ENCODE measurements at regions not wholly inside any gene's neighbourhood (a gene's known extent, or its start where the extent isn't known, plus 50 kb on each side); places are given as distances from the start of the nearest gene placed in this dataset.
"Not testable (repeated sequence)": the region's sequence is repeated elsewhere in the genome, so short reads cannot be mapped to it uniquely, and the experiment has no call there.

DNA sequence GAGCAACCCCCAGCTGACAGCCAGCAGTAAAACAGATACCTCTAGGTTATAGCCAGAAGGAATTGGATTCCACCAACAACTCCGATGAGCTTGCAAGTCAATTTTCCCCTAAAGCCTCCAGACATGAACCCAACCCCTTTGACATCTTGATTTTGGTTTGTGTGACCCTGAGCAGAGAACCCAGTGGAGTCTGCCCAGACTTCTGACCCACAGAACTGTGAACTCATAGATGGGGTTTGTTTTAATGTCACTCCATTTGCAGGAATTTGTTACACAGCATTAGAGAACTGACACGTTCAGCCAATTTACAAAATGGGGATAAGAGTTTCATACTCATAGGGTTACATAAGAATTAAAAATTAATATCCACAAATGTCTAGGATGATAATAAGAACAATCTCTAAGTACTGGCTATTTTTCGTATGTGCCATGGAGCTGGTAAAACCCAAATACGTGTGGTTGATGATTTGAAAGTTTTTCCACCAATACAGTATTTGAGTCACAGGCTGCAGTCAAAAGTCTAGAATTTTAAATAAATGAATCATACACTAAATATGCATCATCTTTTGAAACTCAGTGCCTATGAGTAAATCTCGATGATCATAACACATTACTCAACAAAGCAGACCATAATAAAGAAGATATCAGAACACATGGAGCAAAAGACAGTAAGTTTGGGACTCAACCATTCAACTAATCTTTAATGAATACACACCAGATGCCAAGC lies 380.0 kb downstream of the ANAPC1 start:
- DNase-seq (ENCODE audit: low spot score), result not testable (repeated sequence)

DNA sequence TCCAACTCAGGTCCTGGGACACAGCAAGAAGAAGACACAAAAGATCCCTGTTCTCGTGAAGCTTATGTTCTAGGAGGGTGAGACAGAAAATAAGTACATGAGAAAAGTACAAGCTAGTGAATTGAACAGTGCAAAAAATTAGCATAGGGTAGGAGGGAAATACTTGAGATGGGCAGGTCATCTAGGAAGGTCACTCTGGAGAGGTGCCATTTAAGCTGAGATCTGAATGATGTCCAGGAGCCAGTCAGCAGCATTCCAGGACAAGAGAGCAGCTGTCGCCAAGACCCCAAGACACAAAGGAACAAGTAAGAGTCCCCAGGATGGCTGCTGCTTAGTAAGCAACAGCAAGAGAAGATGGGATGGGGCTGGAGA lies 379.4 kb downstream of the ANAPC1 start:
- DNase-seq (ENCODE audit: low spot score), result not testable (repeated sequence)

DNA sequence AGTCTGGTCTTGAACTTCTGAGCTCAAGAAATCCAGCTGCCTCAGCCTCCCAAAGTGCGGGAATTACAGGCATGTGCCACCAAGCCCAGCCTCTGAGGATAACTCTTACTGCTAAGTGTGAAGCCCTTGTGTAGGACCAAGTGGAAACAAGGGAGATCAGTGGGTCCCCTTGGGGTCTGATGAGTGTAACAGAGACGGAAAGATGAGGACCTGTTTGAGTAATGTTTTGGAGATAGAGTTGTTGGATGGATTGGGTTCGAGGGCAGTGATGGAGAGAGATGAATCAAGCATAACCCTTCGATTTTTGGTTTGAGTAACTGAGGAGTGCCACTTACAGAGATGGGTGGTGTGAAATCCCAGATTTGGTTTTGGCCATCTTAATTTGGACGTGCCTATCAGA lies 378.7 kb downstream of the ANAPC1 start:
- not testable (repeated sequence) for DNase-seq (ENCODE audit: low spot score)

DNA sequence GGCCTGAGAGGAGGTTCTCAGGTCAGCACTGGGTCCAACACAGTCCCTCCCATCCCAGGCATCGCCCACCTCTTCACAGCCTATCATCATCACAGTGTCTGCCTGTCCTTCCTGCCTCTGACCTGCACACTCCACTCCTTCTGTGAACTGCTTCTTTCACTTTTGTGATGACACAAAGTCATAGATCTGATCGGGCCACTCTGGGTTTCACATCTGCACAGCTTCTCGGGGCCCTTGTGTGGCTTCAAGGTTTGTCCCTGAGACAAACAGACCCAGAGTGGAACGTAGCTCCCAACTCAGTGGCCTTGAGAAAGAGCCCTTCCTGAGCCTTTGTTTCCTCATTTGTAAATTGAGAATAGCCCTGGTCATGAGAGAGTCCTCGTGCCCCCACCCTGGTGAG lies 377.1 kb downstream of the ANAPC1 start:
- not testable (repeated sequence) for DNase-seq (ENCODE audit: low spot score)

DNA sequence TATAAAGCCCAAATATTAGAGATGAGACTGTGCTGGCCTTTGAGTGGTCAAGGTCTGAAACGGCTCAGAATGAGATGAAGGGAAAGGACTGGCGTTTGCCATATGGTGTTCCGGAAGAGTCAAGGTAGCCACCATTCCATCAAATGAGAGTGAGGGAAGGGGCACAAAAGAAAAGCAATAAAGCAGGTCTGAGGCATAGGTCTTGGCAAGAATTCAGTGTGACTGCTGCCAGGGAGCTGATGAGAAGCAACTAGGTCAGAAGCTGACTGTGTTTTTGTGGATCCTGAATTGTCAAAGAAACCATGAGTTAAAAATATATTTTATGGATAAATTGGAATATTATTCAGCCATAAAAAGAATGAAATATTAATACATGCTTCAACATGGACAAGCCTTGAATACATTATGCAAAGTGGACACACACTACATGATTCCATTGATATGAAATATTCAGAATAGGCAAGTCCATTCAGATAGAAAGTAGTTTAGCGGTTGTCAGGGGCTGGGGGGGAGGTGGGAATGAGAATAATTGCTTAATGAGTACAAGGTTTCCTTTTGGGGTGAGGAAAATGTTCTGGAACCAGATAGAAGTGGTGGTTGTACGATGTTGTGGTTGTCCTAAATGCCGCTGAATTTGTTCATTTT lies 374.6 kb downstream of the ANAPC1 start:
- not testable (repeated sequence) for DNase-seq (ENCODE audit: low spot score)

DNA sequence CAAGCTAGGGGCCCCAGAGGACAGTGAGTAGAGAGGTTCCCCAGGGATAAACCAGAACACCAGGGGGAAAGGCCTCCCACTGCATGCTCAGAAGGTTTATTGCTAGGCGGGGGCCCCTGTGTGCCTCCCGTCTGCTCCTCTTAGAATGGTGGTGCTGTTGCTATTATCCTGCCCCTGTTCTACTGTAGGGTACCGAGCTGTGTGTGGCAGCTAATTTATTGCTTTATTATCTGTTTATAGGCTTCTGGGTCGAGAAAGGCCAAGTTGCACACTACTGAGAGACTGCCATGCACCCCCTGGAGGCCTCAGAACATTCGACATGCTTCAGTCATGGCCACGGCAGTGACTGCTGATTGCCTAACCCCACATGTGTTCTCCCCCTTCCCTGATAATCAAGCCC lies 373.6 kb downstream of the ANAPC1 start:
- not testable (repeated sequence) for DNase-seq (ENCODE audit: low spot score)

DNA sequence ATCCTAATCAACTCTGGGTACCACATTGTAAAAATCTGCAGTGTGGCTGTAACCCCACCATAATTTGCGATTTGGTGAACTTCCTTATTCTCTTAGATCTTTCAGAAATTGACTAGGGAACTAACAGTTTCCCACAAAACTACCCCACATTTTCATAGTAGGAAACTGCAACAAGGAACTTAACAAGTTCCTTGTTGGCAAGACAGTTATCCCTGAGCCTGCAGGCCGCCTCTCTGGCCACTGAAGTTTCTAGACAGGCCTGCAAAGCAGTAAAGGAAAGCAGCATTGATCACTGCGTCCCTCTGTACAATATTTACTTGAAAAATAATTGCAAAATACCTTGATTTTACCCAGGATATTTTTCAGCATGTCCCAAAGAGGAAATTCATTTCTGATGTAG lies 372.9 kb downstream of the ANAPC1 start:
- DNase-seq (ENCODE audit: low spot score), result not testable (repeated sequence)

DNA sequence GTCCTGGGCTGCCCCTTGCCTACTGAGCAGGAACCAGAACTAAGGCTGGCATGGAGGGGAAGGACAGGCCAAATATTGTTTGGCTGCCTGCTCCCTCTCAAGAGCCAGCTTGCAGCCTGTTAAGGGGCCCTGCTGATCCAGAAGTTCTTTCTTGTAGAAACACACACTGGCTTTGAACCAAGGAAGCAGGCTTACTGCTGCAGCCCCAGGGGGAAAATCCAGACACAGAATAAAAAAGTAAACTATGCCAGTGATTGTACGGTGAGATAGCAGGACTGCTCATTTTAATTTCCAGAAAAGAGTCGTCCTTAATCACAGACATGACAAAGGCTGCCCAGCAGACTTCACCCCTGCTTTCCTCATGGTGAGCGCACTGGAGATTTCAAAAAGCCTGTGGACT lies 371.6 kb downstream of the ANAPC1 start:
- DNase-seq (ENCODE audit: low spot score), result not testable (repeated sequence)

DNA sequence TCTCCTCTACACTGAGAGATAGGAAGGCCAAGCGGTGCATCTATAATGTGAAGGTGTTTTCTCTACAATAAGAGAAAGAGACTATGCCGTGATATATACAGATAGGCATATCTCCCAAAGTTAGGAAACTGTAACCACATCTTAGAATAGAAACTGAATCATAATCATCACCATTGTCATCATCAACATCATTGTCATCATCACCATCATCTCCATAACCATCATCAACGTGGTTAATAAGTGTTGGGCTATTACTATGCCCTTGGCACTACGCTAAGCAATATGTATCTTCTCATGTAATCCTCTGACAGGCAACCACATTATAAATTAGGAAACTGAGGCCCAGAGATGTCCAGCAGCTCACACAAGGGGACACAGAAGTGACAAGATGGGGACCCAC lies 369.9 kb downstream of the ANAPC1 start:
- DNase-seq (ENCODE audit: low spot score), result not testable (repeated sequence)

DNA sequence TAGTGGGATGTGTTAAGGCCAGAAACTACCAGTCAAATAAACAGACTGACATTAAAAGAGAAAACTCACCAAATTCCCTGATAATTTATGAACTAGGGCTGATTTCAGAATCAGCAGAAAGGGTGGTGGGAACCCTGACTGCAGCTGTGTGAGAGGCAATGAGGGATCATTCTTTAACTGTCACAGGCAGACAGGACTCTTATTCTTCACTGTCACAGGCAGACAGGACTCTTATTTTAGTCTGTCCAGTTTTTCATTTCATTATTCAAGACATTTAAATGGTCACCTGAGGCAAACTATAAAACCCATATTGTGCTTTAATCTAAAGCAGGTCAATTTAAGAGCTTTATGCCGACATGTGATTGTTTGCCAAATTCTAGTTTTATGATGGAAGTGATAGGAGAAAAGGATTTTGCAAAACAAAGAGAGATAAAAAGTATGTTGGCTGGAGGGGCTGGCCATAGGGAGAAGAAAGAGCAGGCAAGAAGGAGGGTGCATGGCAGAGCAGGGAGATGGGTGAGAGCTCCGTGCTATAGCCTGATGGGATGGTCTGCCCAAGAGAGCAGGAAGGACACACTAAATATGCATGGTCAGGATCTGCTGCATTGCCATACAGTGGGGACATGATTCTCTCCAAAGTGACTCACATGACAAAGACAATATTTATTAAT lies 366.8 kb downstream of the ANAPC1 start:
- not testable (repeated sequence) for DNase-seq (ENCODE audit: low spot score)

DNA sequence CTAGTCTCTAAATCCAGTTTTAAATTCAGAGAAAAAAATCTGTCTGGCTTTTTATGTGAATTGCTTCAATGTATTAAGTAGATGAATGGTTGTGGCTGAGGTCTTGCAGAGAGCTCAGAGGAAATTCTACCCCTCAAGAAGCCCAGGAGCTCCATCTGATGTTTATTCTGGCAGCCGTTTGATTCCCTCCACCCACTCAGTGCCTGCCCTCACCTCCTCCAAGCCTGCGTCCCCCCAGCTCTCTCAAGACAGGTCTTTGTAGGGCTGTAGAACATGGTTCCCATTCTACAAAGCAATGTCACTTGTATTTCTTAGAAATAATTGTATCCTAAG lies 366.3 kb downstream of the ANAPC1 start:
- not testable (repeated sequence) for DNase-seq (ENCODE audit: low spot score)

DNA sequence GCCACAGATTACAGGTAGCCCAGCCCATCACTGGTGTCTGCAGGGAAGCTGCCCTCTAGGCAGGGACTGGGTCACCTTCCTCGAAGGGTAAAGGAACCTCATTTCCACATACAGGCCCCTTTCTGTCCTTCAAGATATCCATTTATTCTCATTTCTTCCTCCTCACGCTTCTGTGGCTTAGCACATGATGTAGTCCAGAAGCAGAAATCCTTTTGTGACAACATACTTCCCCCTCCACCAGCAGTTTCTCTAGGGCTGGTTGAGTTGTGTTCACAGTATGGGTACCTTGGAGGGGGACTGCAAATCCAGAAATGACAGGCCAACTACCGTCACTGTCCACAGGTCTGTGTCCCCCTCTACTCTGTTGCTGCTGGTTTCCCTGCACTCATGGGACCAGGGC lies 364.9 kb downstream of the ANAPC1 start:
- no peak for DNase-seq (ENCODE audit: low spot score)

DNA sequence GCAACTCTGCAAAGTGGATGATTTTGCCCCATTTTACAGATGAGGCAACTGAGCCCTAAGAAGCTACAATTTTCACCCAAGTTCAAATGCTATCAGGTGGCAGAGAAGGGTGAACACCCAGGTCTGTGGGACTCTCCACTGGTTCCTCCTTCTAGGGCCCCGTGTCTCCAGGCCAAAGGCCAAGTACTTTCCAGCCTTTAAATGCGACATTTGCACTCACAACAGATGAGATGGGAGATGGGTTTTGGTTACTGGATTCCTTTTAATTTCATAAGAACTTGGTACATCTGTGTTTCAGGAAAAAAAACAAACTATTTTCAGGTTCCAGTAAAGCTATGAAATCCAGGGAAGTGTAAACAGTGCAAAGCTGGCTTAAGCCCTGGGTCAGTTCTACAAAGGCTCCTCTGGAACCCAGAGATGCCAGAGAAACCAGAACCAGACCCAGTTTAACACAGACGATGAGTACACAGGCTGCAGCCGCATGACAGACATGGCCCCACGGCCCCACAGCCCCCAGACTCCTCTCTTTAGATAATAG lies 361.7 kb downstream of the ANAPC1 start:
- DNase-seq (ENCODE audit: low spot score), result peak; percentile 6

DNA sequence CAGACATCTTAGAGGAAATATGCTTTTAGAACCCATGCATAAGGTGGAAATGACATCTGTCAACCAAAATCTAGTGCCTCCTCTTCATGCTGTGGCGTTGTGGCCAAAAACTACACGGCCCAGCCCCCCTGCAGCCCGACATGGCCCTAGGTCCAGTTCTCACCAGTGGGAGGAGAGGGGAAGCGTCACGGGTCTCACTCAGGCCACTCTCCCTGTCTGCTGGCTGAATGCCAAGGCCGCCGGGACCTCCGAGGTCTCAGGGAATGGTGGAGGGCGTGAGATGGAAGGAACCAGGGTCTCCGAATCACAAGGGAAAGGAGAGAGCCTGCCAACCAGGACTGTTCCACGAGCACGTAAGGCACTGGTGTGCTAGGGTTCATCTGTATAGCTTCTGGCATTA lies 361.0 kb downstream of the ANAPC1 start:
- no peak for DNase-seq (ENCODE audit: low spot score)

DNA sequence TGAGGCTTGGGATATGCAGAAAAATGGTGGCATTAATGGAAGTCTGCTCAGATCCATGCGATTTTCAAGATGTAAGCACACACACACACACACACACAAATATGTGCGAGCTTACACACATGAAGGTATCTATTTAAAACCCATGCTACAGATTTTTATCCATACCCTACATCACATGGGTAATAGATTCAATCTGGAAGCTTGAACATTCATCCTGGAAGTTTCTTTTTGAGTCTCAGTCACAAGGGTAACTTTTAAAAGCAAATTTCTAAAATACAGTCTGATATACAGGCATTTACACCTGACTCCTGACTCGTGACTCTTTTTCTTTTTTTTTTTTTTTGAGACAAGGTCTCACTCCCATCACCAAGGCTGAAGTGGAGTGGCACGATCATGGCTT lies 359.0 kb downstream of the ANAPC1 start:
- DNase-seq (ENCODE audit: low spot score), result not testable (repeated sequence)

DNA sequence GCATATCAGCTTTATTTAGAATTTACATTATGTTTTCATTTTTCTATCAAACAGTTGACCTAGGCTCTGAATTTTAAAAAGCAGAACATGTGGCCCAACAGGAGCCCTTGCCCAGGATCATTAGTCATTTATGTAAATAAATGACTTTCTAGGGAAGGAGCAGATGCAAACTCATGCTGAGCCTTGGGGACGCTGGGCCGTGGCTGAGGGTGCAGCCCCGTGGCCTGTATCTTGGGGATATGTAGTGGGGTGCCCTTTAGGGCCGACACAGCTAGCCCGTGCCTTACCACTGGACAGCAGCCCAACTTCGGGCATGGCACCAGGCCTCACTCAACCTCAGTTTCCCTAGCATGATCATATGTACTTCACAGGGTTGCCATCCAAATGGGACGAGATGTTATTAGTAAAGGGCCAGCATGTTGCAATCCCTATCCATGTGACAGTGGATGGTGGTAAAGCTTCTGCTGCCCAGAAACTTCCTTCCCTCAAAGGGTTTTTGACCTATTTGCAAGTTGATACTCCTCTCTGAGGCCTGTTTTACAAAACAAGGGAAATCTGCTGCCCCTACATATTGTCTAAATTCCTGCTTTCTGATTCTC lies 357.9 kb downstream of the ANAPC1 start:
- not testable (repeated sequence) for DNase-seq (ENCODE audit: low spot score)

DNA sequence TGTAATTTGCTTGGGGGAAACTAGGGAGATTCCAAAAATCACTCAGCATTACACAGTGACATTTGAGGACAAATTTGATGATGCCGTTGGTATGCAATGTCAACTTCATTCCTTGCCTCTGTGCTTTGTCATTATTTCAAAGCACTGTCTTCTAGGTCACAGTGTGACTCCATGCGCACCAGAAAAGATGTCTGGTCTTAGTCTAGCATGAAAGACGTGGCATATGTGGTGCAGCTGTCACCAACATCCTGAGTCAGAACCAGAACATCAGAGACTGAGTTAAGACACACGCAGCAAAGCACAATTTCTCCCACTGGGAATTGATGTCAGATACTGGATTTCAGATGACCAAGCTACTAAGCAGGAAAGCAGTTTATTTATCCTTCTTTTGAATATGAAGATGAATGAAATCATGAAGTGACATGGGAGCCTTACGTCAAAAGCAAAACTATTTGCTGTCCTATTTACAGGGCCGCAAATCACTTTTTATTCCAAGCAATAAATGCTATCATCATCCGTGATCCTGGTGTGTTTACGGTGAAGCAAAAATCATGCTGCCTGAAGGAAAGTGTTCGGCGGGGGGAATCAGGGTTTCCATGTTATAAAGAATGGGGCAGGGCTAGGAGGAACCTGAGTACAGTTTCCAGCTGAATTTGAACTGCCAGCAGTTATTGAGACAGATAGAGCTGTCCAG lies 356.1 kb downstream of the ANAPC1 start:
- DNase-seq (ENCODE audit: low spot score), result not testable (repeated sequence)

DNA sequence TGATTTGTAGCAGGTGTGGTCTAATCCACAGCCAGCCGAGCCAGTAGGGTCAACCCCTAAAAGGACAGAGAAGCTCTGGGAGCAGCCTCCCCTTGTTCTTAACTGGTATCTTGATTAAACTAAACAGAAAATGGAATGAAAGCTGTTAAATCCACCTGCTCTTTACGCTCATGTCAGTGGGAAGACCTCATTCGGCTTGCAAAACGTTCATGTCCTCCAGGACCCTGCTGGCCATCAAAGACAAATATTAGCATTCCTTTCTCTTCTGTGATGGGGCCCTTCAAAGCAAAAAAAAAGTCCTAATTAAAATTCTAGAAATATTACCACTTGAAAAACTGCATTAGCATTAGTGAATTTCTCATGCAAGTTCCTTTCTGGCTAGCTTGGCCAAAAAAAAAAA lies 355.0 kb downstream of the ANAPC1 start:
- DNase-seq (ENCODE audit: low spot score), result not testable (repeated sequence)

DNA sequence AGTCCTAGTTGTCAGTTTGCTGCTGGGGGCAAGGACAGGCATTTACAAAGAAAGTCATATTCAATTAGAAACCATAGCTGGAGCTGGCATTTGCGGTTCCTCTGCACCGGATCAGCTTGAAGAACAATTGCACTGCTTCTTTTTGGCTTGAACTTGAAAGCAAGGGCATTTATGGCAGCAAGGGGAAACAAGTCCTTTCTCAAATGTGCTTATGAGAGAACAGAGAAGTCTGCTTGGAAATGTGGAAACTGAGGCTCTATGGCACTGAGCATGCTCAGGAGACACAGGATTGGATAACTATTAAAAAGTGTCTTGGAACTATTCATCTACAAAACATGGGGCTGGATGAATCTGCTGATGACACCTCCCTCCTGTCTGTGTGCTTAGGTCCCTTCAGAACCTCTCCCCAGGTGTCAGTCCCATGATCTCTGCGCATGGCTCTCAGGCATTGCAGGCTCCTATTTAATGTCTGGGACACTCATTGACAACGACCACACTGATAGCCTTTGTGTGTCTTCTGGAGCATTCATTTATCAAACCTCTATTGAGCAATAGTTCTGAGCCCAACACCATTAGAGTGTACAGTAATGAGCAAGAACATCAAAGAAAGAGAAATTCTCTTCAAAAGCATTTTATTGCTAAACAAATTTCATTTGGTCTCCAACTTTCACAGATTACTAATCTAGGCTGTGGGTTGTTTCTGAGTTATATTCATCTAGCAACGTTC lies 353.6 kb downstream of the ANAPC1 start:
- DNase-seq (ENCODE audit: low spot score), result not testable (repeated sequence)

DNA sequence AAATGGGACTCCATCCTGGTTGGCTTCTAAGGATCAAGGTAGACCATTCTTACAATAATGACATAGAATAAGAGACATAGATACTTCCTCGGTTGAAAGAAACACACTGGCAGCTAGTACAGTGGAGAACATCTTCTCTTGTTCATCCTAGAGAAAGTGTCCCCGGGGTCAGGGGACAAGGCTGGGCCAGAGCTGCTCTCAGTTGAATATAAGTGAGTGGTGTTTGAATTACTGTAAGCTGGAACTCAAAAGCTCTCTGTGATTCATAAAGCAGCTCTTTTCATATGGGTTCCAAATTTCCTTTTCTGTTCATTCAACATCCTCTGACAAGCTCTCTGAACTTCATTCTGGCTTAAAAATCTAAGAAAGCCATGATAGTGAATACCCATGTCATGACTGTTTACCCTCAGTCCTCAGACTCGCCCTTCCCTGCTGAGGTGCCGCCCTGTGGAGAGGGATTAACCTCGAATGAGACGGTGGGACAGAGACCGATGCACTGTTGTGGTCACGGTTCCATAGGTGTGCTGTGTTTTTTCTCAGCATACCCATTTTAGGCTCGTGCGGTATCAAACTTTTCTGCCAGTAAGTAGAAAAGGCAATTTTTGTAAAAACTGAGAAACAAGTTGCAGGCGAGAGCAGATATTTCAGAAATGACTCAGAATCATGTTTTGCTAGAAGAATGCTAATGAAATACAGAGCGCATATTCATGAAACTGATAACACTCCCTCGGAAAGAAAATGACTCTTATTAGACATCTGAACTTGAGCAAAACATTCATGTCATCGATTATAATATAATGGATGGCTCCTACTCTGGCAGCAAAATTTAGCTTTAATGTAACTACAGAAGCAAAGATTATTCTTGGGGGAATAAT lies 351.1 kb downstream of the ANAPC1 start:
- DNase-seq (ENCODE audit: low spot score), result not testable (repeated sequence)
